ENCODE measurements at regions not wholly inside any gene's neighbourhood (a gene's known extent, or its start where the extent isn't known, plus 50 kb on each side); places are given as distances from the start of the nearest gene placed in this dataset.

GRCh38 chr11:21625982-21626381 is 566.9 kb upstream of the ANO5 start:
- no peak overlapping the region for H3K4me3 Mint-ChIP-seq
- no peaks in the 10 kb centered on the region for H3K4me1 Mint-ChIP-seq (ENCODE audit: low read depth)
- intact Hi-C loops (cut with micrococcal nuclease): no loop called here
- no peaks in the 10 kb centered on the region for H3K9me3 Mint-ChIP-seq
- H3K27ac Mint-ChIP-seq: no peak overlapping the region
- H3K27me3 Mint-ChIP-seq (ENCODE audit: low read depth): no peaks in the 10 kb centered on the region
- peak; percentile 4 for DNase-seq
- CTCF ChIA-PET: no interaction called here
- H3K36me3 Mint-ChIP-seq (ENCODE audit: low read depth): no peaks in the 10 kb centered on the region

- CTCF ChIA-PET: no interaction called here
- Mint-ChIP-seq H3K27me3 (ENCODE audit: low read depth) (no peaks in the 10 kb centered on the region), H3K9me3 (peaks cover 3% of the 10 kb centered on the region), H3K4me1 (ENCODE audit: low read depth) (no peaks in the 10 kb centered on the region), H3K36me3 (ENCODE audit: low read depth) (no peaks in the 10 kb centered on the region), H3K27ac (no peak overlapping the region), H3K4me3 (no peak overlapping the region)
- no peak for DNase-seq
- intact Hi-C loops (cut with micrococcal nuclease): no loop called here
Measured at GRCh38 chr11:21628641-21629040, 564.2 kb upstream of the ANO5 start.

- no peak overlapping the region for H3K27ac Mint-ChIP-seq
- no peaks in the 10 kb centered on the region for H3K27me3 Mint-ChIP-seq (ENCODE audit: low read depth)
- no peak overlapping the region for H3K4me3 Mint-ChIP-seq
- H3K36me3 Mint-ChIP-seq (ENCODE audit: low read depth): no peaks in the 10 kb centered on the region
- intact Hi-C loops (cut with micrococcal nuclease): no loop called here
- H3K4me1 Mint-ChIP-seq (ENCODE audit: low read depth): no peaks in the 10 kb centered on the region
- CTCF ChIA-PET: no interaction called here
- no peak for DNase-seq
- H3K9me3 Mint-ChIP-seq: peaks cover 3% of the 10 kb centered on the region
Measured at GRCh38 chr11:21630934-21631478, 561.9 kb upstream of the ANO5 start.

- intact Hi-C loops (cut with micrococcal nuclease): no loop called here
- peaks cover 3% of the 10 kb centered on the region for H3K9me3 Mint-ChIP-seq
Measured at GRCh38 chr11:21631991-21632390, 560.9 kb upstream of the ANO5 start.

DNA sequence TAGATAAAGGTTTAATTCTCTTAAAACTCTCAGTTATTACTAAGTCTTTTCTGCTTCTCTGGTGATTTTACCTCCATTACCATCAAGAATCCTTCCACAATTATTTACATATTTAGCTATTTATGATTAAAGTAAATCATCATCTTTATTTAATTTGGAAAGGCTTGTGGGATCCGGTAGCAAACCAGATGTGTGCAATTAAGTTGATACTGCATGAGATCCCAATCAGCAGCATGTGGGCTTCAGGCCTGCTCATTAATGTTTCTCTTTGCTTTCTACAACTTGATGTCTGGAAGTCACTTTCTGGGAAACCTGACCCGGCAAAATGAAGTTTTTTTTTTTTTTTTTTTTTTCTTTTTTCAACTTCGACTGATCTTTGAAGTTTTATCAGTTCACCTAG is 558.4 kb upstream of the ANO5 start:
- intact Hi-C loops (cut with micrococcal nuclease): no loop called here
- DNase-seq: no peak
- H3K9me3 Mint-ChIP-seq: peaks cover 3% of the 10 kb centered on the region
- CTCF ChIA-PET: no interaction called here
- no peaks in the 10 kb centered on the region for H3K27me3 Mint-ChIP-seq (ENCODE audit: low read depth)
- no peak overlapping the region for H3K4me3 Mint-ChIP-seq
- H3K36me3 Mint-ChIP-seq (ENCODE audit: low read depth): no peaks in the 10 kb centered on the region
- H3K27ac Mint-ChIP-seq: no peak overlapping the region
- H3K4me1 Mint-ChIP-seq (ENCODE audit: low read depth): no peaks in the 10 kb centered on the region

More at GRCh38 chr11:21631991-21632390, 560.9 kb upstream of the ANO5 start:
- no peak for DNase-seq
- no peak overlapping the region for H3K4me3 Mint-ChIP-seq
- H3K36me3 Mint-ChIP-seq (ENCODE audit: low read depth): no peaks in the 10 kb centered on the region
- H3K27ac Mint-ChIP-seq: no peak overlapping the region
- H3K4me1 Mint-ChIP-seq (ENCODE audit: low read depth): no peaks in the 10 kb centered on the region
- no peaks in the 10 kb centered on the region for H3K27me3 Mint-ChIP-seq (ENCODE audit: low read depth)
- CTCF ChIA-PET: no interaction called here

GRCh38 chr11:21634956-21635355 is 557.9 kb upstream of the ANO5 start:
- Mint-ChIP-seq H3K36me3 (ENCODE audit: low read depth) (no peaks in the 10 kb centered on the region), H3K27ac (no peak overlapping the region), H3K4me3 (no peak overlapping the region), H3K9me3 (peaks cover 3% of the 10 kb centered on the region), H3K27me3 (ENCODE audit: low read depth) (no peaks in the 10 kb centered on the region), H3K4me1 (ENCODE audit: low read depth) (no peaks in the 10 kb centered on the region)
- intact Hi-C loops (cut with micrococcal nuclease): no loop called here
- CTCF ChIA-PET: no interaction called here
- no peak for DNase-seq

DNA sequence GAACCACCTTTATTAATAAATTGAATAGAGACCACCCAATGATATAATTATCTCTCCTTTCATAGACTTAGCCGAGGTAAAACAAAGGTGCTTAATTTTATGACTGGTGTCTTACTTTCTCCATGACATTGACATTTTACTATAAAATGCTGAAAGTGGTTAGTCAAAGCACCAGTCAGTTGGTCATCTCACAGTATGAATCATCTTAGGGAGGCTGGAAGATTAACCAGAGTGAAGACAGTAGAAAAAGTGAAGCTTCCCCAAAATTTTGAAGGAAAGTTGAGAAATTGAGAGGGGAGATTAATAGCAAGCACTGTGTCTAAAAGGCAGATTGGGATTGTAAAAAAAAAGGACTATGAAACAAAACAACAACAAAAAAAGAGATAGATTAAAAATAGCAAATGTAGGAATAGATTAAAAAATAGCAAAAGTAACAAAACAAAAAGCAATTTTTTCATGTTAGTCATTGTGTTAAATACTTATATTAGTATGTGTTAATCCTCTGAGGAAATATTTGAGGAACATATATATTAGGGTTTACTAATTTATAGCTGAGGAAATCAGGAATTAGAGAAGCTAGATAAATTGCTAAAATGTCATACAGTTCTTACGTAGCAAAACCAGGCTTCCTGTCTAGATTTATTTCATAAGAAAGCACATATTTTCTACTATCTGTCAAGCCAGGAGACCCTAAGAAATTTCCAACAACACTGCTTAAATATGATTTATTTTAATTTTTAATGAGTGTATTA is 557.3 kb upstream of the ANO5 start:
- no peaks in the 10 kb centered on the region for H3K36me3 Mint-ChIP-seq (ENCODE audit: low read depth)
- no peak overlapping the region for H3K4me3 Mint-ChIP-seq
- H3K9me3 Mint-ChIP-seq: peaks cover 3% of the 10 kb centered on the region
- intact Hi-C loops (cut with micrococcal nuclease): no loop called here
- no peak for DNase-seq
- no peak overlapping the region for H3K27ac Mint-ChIP-seq
- no peaks in the 10 kb centered on the region for H3K27me3 Mint-ChIP-seq (ENCODE audit: low read depth)
- no peaks in the 10 kb centered on the region for H3K4me1 Mint-ChIP-seq (ENCODE audit: low read depth)
- CTCF ChIA-PET: no interaction called here

- DNase-seq: no peak
- peaks cover 4% of the 10 kb centered on the region for H3K9me3 Mint-ChIP-seq
- CTCF ChIA-PET: no interaction called here
- intact Hi-C loops (cut with micrococcal nuclease): no loop called here
- no peaks in the 10 kb centered on the region for H3K4me1 Mint-ChIP-seq (ENCODE audit: low read depth)
- no peak overlapping the region for H3K27ac Mint-ChIP-seq
- no peaks in the 10 kb centered on the region for H3K27me3 Mint-ChIP-seq (ENCODE audit: low read depth)
- H3K36me3 Mint-ChIP-seq (ENCODE audit: low read depth): no peaks in the 10 kb centered on the region
- H3K4me3 Mint-ChIP-seq: no peak overlapping the region
Measured at GRCh38 chr11:21636561-21636960, 556.3 kb upstream of the ANO5 start.

DNA sequence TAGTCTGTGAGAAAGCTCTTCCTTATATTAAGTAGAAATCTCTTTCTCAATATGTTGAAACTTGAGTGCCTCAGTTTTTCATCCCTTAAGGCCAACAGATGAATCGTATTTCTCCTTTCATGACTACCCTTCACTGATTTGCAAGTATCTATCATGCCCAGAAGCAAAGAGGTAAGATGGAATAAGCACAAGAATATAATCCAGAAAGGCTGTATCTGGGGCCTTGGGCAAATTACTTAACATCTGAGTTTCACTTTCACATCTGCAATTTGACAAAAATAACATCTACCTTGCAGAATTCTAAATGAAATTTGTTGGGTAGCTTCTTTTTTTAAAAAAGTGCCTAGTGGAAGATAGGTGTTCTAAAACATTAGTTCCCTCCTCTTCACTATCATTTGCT is 552.4 kb upstream of the ANO5 start:
- DNase-seq: no peak
- CTCF ChIA-PET: no interaction called here
- H3K4me1 Mint-ChIP-seq (ENCODE audit: low read depth): no peaks in the 10 kb centered on the region
- intact Hi-C loops (cut with micrococcal nuclease): no loop called here
- H3K27ac Mint-ChIP-seq: no peak overlapping the region
- H3K9me3 Mint-ChIP-seq: peaks cover 13% of the 10 kb centered on the region
- H3K27me3 Mint-ChIP-seq (ENCODE audit: low read depth): no peaks in the 10 kb centered on the region
- no peak overlapping the region for H3K4me3 Mint-ChIP-seq
- no peaks in the 10 kb centered on the region for H3K36me3 Mint-ChIP-seq (ENCODE audit: low read depth)

DNA sequence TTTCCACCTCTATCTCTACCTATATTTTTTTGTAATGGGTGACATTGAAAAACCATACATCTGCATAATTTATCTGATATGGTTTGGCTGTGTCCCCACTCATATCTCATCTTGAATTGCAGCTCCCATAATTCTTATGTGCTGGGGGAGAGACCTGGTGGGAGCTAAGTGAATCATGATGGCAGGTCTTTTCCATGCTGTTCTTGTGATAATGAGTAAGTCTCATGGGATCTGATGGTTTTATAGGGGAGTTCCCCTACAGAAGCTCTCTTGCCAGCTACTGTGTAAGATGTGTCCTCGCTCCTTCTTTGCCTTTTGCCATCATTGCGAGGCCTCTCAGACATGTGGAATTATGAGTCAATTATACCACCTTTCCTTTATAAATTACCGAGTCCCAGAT is 551.0 kb upstream of the ANO5 start:
- Mint-ChIP-seq H3K36me3 (ENCODE audit: low read depth) (no peaks in the 10 kb centered on the region), H3K9me3 (peaks cover 13% of the 10 kb centered on the region), H3K4me1 (ENCODE audit: low read depth) (no peaks in the 10 kb centered on the region), H3K27ac (no peak overlapping the region), H3K4me3 (no peak overlapping the region), H3K27me3 (ENCODE audit: low read depth) (no peaks in the 10 kb centered on the region)
- DNase-seq: no peak
- intact Hi-C loops (cut with micrococcal nuclease): no loop called here
- CTCF ChIA-PET: no interaction called here

GRCh38 chr11:21646351-21646750 is 546.5 kb upstream of the ANO5 start:
- no peak for DNase-seq
- Mint-ChIP-seq H3K9me3 (peaks cover 12% of the 10 kb centered on the region), H3K27me3 (ENCODE audit: low read depth) (no peaks in the 10 kb centered on the region), H3K4me1 (ENCODE audit: low read depth) (no peaks in the 10 kb centered on the region), H3K4me3 (no peak overlapping the region), H3K36me3 (ENCODE audit: low read depth) (no peaks in the 10 kb centered on the region), H3K27ac (no peak overlapping the region)
- CTCF ChIA-PET: no interaction called here
- intact Hi-C loops (cut with micrococcal nuclease): no loop called here

DNA sequence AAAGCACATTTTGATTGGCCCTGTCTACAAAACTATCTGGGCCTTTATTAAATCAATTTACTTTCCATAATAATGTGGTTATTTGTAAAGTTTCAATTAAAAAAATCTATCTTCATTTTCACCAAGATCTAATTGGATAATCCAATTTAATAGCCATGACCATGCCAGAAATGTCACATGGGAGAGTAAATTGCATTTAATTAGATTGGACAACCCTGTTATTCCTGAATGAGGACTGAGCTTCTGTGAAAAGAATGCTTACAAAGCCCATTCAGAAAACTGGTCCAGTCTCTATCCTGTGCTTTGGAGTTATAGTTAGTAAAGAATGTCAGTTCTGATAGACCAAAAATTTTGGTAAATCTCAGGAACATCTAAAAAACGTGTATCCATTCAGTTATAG is 541.9 kb upstream of the ANO5 start:
- intact Hi-C loops (cut with micrococcal nuclease): no loop called here
- no peak overlapping the region for H3K27ac Mint-ChIP-seq
- no peak overlapping the region for H3K4me3 Mint-ChIP-seq
- no peak for DNase-seq
- H3K27me3 Mint-ChIP-seq (ENCODE audit: low read depth): no peaks in the 10 kb centered on the region
- H3K4me1 Mint-ChIP-seq (ENCODE audit: low read depth): no peaks in the 10 kb centered on the region
- no peaks in the 10 kb centered on the region for H3K36me3 Mint-ChIP-seq (ENCODE audit: low read depth)
- CTCF ChIA-PET: no interaction called here
- H3K9me3 Mint-ChIP-seq: no peaks in the 10 kb centered on the region

DNA sequence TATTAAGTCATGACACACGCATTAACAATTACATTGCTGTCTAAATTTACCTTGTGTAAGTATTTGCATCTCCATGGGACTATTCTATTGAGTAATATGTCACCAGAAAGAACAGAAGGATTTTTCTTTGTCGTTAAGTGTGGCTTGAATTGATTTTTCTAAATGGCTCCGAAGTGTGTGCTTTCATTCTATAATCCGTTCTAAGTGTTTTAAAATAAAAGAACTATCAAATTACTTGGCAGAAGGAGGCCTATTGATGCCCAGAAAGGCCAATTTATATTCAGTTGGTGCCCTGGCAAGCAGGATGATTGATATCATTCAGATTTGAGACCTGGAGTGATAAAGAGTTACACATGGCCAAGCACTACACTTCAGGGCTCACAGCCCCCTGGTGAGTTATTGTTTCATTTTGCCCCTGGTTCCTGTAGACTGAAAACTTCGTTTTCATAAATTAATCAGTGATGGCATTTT is 538.9 kb upstream of the ANO5 start:
- Mint-ChIP-seq H3K4me3 (no peak overlapping the region), H3K4me1 (ENCODE audit: low read depth) (no peaks in the 10 kb centered on the region), H3K27ac (no peak overlapping the region), H3K27me3 (ENCODE audit: low read depth) (no peaks in the 10 kb centered on the region), H3K36me3 (ENCODE audit: low read depth) (no peaks in the 10 kb centered on the region), H3K9me3 (no peaks in the 10 kb centered on the region)
- intact Hi-C loops (cut with micrococcal nuclease): no loop called here
- DNase-seq: no peak
- CTCF ChIA-PET: no interaction called here
